ENCODE measurements at regions not wholly inside any gene's neighbourhood (a gene's known extent, or its start where the extent isn't known, plus 50 kb on each side); places are given as distances from the start of the nearest gene placed in this dataset.

GRCh38 chr7:106781828-106782544 is 83.1 kb upstream of the PIK3CG start:
- BruUV-seq (replicated peaks), result no TSS peak
- POLR2A ChIA-PET (ENCODE audit: unreplicated experiment), result interaction anchor here (0.6 to 0.7 kb wide), 2 partner anchors 22 to 119 kb away, joined by 4 to 5 read pairs; no protein-coding TSS in a partner anchor
- CTCF ChIA-PET, result no interaction called here

GRCh38 chr7:106783286-106783685 is 81.8 kb upstream of the PIK3CG start:
- Histone ChIP-seq H3K4me1 (ENCODE audit: insufficient read depth, low read length) (peaks cover 12% of the 10 kb centered on the region), H3K36me3 (ENCODE audit: low read depth, low read length) (no peaks in the 10 kb centered on the region), H3F3A (ENCODE audit: low read length, unreplicated experiment) (no peaks in the 10 kb centered on the region), H3K4me3 (ENCODE audit: low read length) (no peak overlapping the region), H3K9me3 (ENCODE audit: low read length) (no peaks in the 10 kb centered on the region), H3K27ac (ENCODE audit: low read length) (no peak overlapping the region), H3K9ac (ENCODE audit: low read length) (no peak overlapping the region), H3K79me2 (ENCODE audit: low read length) (no peaks in the 10 kb centered on the region), H3K27me3 (ENCODE audit: low read length) (no peaks in the 10 kb centered on the region), H4K20me1 (ENCODE audit: low read length) (no peaks in the 10 kb centered on the region), H2AFZ (ENCODE audit: low read length) (no peak overlapping the region), H3K9me2 (replicated peaks; ENCODE audit: low read length) (no peaks in the 10 kb centered on the region), H3K4me2 (ENCODE audit: low read length) (no peak overlapping the region)
- ATAC-seq (no peak), DNase-seq (no peak)
- ChIA-PET POLR2A (ENCODE audit: unreplicated experiment) (no interaction called here), CTCF (no interaction called here)
- intact Hi-C loops (cut with micrococcal nuclease), result no loop called here
- BruUV-seq (replicated peaks), result no TSS peak
- TF ChIP-seq CTCF (conservative IDR thresholded peaks at IDR 0.05; ENCODE audit: low read depth, low read length), result no peak
- TF ChIP-seq EZH2 (IDR thresholded peaks at IDR 0.05; ENCODE audit: low read length, unreplicated experiment), result no peak
- TF ChIP-seq EZH2phosphoT487 (IDR thresholded peaks at IDR 0.05; ENCODE audit: borderline replicate concordance, low read length), result no peak

More at GRCh38 chr7:106781828-106782544, 83.1 kb upstream of the PIK3CG start:
- TF ChIP-seq EZH2phosphoT487 (IDR thresholded peaks at IDR 0.05; ENCODE audit: borderline replicate concordance, low read length), result no peak
- TF ChIP-seq CTCF (conservative IDR thresholded peaks at IDR 0.05; ENCODE audit: low read depth, low read length), result no peak
- no peak for TF ChIP-seq EZH2 (IDR thresholded peaks at IDR 0.05; ENCODE audit: low read length, unreplicated experiment)
- Histone ChIP-seq H3K27me3 (ENCODE audit: low read length) (no peaks in the 10 kb centered on the region), H3K9me2 (replicated peaks; ENCODE audit: low read length) (no peaks in the 10 kb centered on the region), H3K4me2 (ENCODE audit: low read length) (no peak overlapping the region), H3F3A (ENCODE audit: low read length, unreplicated experiment) (no peaks in the 10 kb centered on the region), H3K79me2 (ENCODE audit: low read length) (no peaks in the 10 kb centered on the region), H3K36me3 (ENCODE audit: low read depth, low read length) (no peaks in the 10 kb centered on the region), H3K9ac (ENCODE audit: low read length) (no peak overlapping the region), H2AFZ (ENCODE audit: low read length) (no peak overlapping the region), H3K4me3 (ENCODE audit: low read length) (no peak overlapping the region), H4K20me1 (ENCODE audit: low read length) (no peaks in the 10 kb centered on the region), H3K9me3 (ENCODE audit: low read length) (no peaks in the 10 kb centered on the region), H3K4me1 (ENCODE audit: insufficient read depth, low read length) (peaks cover 12% of the 10 kb centered on the region), H3K27ac (ENCODE audit: low read length) (no peak overlapping the region)
- no peak for DNase-seq
- intact Hi-C loops (cut with micrococcal nuclease), result no loop called here
- ATAC-seq, result no peak

- Histone ChIP-seq H3K4me3 (ENCODE audit: low read length) (no peak overlapping the region), H3K9me2 (replicated peaks; ENCODE audit: low read length) (no peaks in the 10 kb centered on the region), H3K9ac (ENCODE audit: low read length) (no peak overlapping the region), H3K27ac (ENCODE audit: low read length) (no peak overlapping the region), H3F3A (ENCODE audit: low read length, unreplicated experiment) (no peaks in the 10 kb centered on the region), H3K9me3 (ENCODE audit: low read length) (no peaks in the 10 kb centered on the region), H3K79me2 (ENCODE audit: low read length) (no peaks in the 10 kb centered on the region), H3K4me2 (ENCODE audit: low read length) (no peak overlapping the region), H2AFZ (ENCODE audit: low read length) (no peak overlapping the region), H4K20me1 (ENCODE audit: low read length) (no peaks in the 10 kb centered on the region), H3K27me3 (ENCODE audit: low read length) (no peaks in the 10 kb centered on the region), H3K36me3 (ENCODE audit: low read depth, low read length) (no peaks in the 10 kb centered on the region), H3K4me1 (ENCODE audit: insufficient read depth, low read length) (peaks cover 3% of the 10 kb centered on the region; the same call in 1 of the 2 replicates)
- intact Hi-C loops (cut with micrococcal nuclease), result no loop called here
- no peak for ATAC-seq
- TF ChIP-seq CTCF (conservative IDR thresholded peaks at IDR 0.05; ENCODE audit: low read depth, low read length) (no peak), EZH2 (IDR thresholded peaks at IDR 0.05; ENCODE audit: low read length, unreplicated experiment) (no peak), EZH2phosphoT487 (IDR thresholded peaks at IDR 0.05; ENCODE audit: borderline replicate concordance, low read length) (no peak)
- CTCF ChIA-PET, result no interaction called here
- BruUV-seq (replicated peaks), result no TSS peak
- POLR2A ChIA-PET (ENCODE audit: unreplicated experiment), result no interaction called here
- peak; percentile 12 for DNase-seq
These were observed 76.4 kb upstream of the PIK3CG start for GRCh38 chr7:106788637-106789036.
